CD4-positive, alpha-beta T cell treated with Interleukin-17A for 1 hour (primary cell): ENCODE measurements at regions not wholly inside any gene's neighbourhood (a gene's known extent, or its start where the extent isn't known, plus 50 kb on each side); places are given as distances from the start of the nearest gene placed in this dataset.

Experiments used
- DNase-seq: peaks from one replicate; pipeline ENCODE4 v3.0.0-alpha.2; 2020

DNA sequence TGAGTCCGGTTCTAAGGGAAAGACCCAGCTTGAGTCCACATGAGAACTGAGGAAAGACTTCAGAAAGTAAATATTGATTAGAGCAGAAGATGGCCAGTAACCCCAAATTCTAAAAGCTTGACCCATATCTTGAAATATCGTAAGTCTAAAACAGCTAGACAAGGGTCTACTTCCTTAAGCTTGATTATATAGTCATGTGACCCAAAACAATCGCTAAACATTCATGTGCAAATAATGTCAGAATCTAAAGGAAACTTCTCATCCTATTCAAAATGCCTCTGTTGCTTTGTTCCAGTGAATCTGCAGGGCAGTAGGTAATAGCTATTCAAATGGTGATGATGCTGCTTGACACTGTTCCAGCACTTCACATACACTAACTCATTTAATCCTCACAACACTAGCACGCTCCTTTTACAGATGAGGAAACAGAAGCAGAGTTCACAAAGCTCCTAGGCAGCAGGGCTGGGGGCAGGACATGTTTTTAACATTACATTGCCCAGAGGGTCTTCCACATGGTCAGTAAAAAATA, 52.6 kb downstream of the TCF20 start:
- DNase-seq, result no peak

GRCh38 chr22:42217019-42217751, 53.3 kb downstream of the TCF20 start:
- DNase-seq, result peak; percentile 16

DNA sequence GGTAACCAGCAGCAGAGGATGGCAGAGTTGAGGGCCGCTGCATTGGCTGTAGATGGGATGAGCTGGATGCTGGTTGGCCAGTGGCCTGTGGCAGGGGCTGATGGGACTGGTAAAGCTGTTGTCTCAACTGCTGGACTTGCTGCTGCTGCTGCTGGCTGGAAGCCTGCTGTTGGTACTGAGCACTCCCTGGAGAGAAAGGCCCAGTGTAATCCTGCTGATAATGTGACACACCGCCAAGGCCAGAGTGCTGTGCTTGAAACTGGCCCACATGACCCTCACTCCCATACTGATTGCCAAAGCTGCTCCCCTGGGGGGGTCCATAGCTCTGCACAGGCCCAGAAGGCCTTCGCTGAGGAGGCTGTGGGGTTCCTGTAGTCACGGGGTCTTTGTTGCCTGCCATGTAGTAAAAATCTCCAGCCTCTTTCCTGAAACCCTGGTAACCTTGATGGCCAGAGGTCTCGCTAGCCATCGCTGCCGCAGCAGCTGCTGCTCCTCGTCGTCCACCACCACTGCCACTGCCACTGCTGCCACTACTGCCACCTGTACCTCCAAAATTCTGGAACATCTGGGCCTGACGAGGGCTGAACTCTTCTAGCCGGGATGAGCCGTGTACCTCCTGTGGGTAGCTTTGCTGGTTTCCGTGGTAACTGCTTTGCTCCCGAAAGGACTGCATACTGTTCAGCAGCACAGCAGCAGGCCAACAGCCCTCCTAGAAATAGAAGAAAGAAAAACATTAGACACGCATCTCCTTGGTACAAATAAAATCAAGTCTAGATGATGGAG, 55.6 kb downstream of the TCF20 start:
- no peak for DNase-seq

DNA sequence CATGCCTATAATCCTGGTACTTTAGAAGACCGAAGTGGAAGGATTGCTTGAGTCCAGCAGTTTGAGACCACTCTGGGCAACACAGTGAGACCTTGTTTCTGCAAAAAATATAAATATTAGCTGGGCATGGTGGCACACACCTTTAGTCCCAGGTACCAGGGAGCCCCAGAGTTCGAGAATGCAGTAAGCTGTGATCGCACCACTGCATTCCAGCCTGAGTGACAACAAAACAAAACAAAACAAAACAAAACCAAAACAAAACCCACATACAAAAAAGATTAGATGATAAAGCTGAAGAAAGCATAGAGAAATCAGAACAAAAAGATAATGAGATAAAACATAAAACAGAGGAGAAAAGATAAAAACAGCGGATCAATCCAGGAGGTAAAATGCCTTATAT, 62.1 kb downstream of the TCF20 start:
- peak; percentile 23 for DNase-seq

GRCh38 chr22:42207918-42208317, 62.5 kb downstream of the TCF20 start:
- peak; percentile 14 for DNase-seq

DNA sequence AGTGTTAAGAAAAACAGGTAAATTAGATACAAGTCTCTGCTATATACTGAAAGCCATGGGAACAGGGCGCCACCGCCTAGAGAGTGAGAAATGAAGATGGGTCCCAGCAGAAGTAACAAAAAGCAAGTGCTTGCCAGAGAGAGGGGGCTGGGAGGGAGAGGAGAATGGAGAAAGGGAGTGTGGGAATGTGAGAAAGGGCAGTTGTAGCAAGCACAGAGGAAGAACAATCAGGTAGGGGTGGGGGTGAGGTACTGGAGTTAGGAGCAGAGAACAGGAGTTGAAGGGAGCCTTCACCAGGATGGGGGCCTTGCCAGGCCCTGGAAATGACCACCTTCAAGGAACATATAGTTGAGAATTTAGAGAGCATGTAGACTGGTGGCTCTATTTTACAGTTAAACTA, 66.8 kb downstream of the TCF20 start:
- DNase-seq, result no peak

DNA sequence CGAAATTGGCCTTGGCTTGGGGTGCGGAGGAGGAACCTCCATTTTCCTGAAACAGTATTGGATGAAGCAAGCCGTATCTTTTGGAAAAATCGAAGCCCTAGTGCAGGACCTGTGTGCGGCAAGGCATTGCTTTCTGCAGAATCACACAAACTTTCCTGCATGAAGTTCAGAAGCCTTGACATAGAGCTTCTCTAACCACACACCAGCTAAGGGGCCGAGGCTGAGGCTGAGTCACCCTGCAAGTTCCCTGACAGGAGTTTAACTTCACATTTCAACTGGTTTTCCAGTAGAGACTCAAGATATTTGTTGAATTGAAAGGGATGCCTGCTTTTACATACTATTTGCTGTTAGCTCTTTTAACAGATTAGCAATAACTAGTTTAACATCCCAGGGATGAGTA, 67.8 kb downstream of the TCF20 start:
- DNase-seq, result peak; percentile 61

GRCh38 chr22:42202048-42202447, 68.4 kb downstream of the TCF20 start:
- peak; percentile 61 for DNase-seq

GRCh38 chr22:42199025-42199424, 68.4 kb upstream of the CYP2D6 start:
- no peak for DNase-seq

- no peak for DNase-seq
These were observed 67.6 kb upstream of the CYP2D6 start for GRCh38 chr22:42198226-42198625.

GRCh38 chr22:42196454-42196853, 65.8 kb upstream of the CYP2D6 start:
- no peak for DNase-seq

DNA sequence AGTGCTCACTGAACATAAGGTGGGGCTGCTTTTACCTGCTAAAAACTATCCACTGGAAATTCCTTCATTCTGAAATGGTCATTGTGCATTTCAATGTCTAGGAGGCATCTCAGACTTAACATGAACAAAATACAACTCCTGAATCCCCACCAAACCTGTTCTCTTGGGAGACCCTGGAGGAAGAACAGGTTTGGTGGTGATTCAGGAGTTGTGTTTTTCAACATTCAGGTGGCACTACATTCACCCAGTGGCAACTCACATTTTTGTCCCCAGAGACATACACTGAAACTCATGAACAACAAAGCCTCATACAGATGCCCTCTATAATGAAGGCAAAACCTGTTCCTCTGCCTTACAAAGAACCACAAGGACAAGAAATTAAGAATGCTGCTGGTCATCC, 64.3 kb upstream of the CYP2D6 start:
- no peak for DNase-seq

DNA sequence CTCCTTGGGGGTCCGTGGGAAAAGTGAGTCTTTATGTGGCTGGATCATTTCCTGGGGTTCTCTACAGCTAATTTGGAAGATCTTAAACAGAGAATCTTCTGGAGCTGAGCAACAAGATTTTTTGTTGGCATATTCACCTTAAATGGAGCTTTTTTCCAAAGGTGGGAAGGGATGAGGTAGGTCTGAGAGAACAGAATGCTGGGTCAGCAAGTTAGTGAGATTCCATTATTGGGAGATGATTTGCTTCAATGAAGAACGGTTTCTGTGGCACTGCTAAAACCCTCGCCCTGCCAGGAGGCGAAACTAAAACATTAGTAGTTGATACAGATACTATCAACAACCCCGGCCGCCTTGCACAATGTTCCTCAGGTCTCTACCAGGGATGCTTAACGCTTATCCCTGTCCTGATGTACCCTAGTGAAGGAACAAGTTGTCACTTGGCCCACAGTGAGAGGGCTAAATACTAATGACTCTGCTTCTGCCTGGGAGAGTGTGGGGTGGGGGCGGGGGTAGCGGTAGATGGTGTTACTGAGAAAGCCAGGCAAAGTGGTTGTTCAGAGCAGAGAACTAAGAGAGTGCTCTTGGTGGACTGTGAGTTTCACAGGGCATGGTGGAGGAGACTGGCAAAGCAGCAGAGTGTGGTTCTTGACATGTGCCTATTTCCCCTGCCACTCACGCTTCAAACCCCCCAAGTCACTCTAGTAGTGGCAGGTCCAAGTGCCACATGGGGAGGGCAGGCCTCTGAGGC, 63.7 kb upstream of the CYP2D6 start:
- no peak for DNase-seq

- no peak for DNase-seq
These were observed 61.9 kb upstream of the CYP2D6 start for GRCh38 chr22:42192547-42192946.

DNA sequence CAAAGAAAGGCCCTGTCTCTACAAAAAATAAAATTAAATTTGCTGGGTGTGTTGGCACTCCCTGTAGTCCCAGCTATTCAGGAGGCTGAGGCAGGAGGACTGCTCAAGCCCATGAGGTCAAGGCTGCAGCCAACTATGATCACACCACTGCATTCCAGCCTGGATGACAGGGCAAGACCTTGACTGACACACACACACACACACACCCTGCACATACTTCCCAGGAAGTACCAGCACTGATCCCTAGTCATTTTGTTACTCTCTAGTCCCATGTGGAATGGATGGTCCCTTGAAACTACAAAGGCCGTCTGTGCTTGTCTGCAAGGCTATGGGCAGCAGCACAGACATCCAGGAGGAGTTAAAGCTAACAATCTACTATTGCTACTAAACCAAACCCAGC, 59.7 kb upstream of the CYP2D6 start:
- no peak for DNase-seq

DNA sequence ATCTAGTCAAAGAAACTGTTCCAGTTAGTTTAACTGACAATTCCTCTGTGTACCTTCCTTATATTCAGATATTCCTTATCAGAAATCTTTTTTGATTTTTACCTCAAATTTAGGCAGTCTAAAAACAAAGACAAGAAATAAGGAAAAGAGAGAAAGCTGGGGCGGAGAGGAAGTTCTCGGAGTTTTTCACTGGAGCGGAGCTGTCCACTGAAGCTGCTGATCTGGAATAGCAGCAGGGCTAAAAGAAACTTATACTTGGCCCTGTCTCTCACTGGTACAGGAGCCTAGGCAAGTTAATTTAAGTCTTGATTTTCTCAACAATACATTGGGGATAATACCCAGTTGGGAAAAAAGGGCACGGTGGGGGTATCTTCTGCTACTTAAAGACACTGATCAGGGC, 59.2 kb upstream of the CYP2D6 start:
- no peak for DNase-seq

DNA sequence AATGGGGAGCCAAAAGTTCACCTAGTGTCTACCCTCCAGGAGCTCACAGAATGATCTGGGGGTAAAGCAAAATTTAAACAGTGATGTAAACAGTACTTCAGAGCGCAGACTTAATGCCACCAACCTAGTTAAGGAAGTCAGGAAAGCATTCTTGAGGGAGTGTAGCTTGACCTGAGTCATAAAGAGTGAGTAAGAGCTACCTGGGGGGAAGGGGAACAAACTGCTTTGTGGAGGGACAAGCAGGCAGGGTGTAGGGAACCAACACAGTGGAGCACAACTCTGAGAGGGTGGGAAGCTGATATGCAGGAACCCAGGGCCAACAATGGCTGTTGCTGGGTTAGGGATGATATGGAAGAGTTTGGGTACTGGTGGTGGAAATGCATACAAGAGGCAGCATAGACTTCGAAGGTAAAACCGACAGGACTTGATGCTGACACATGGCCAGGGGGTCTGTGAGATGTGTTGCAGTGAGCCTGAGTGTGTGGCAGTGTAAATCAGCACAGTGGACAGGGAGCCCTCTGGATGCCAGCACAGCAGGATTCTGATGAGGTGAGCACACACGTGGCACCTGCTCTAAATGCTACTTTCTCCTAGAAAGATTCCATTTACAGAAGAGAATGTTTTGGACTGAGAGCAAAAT, 58.3 kb upstream of the CYP2D6 start:
- no peak for DNase-seq

- DNase-seq, result no peak
These were observed 57.0 kb upstream of the CYP2D6 start for GRCh38 chr22:42187646-42188045.

DNA sequence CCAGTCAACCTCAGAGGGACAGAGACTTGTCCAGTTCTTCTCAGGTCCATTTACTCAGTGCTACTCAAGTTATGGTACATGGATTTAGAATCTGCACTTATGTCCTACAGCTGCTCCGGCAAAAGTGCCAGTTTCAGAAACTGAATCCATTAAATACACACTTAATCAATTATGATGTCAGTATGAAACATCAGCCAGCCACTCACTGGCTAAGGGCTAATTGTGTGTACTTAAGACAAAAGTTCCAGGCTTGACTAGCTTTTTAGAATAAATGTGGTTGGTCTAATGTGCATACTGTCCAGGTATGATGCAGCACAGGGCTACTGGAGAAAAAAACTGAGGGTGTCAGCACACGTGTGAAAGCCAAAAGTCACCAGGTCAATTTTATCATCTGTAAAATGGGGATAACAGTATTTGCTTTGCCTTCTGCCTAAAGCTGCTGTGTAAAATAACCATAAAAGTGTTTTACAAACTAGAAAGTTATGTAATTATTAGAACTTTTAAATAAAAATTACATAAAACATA, 55.4 kb upstream of the CYP2D6 start:
- no peak for DNase-seq

DNA sequence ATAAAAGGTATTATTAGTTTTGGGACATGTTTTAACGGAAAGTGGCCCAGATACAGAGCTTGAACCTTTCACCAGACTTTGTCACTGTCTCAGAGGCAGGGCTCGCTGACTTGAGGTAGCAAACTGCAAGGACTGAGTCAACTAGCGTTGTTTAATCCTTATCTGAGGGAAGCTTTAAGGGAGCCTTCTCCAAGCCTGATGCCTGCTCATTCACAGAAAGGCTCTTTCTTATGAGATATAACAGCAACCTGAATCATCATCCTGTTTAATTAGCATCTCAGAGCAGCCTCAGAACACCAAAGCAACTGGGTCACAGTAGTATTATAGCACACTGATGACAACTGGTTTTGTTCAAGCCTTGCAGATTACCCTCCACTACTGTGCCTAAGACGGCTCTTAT, 54.2 kb upstream of the CYP2D6 start:
- DNase-seq, result no peak

GRCh38 chr22:42183461-42184059, 53.0 kb upstream of the CYP2D6 start:
- DNase-seq, result peak; percentile 61

GRCh38 chr22:42180349-42180842, 49.8 kb upstream of the CYP2D6 start:
- peak; percentile 79 for DNase-seq
